HPDE6-E6E7 (cell line): ENCODE measurements at regions not wholly inside any gene's neighbourhood (a gene's known extent, or its start where the extent isn't known, plus 50 kb on each side); places are given as distances from the start of the nearest gene placed in this dataset.

Source experiments
- DNase-seq: peaks from one replicate; pipeline ENCODE4 v3.0.0; 2011; ENCODE audit warnings: missing footprints; ENCODE audit errors: extremely low spot score

DNA sequence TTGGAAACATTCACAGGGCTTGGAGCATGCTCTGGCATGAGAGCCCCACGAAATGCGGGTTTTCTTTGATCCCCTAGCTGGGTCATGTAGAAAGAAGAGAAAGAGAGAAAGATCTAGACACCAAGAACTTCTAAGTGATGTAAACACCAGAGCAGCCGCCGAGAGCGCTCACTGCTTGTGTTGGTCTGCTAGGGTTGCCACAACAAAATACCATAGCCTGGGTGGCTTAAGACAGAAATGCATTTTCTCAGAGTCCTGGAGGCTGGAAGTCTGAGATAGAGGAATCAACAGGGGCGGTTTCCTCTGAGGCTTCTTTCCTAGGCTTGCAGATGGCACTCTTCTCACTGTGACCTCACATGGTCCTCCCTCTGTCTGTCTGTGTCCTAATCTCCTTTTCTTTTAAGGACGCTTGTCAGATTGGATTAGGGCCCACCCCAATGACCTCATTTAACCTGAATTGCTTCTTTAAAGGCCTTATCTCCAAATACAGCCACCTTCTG is 139.5 kb downstream of the CYLD start:
- DNase-seq: no peak

- DNase-seq: no peak
Observed at GRCh38 chr16:50880926-50881325, 139.0 kb downstream of the CYLD start.

- DNase-seq: no peak
Observed at GRCh38 chr16:50879873-50880695, 138.2 kb downstream of the CYLD start.

GRCh38 chr16:50878966-50879615 is 137.2 kb downstream of the CYLD start:
- no peak for DNase-seq

DNA sequence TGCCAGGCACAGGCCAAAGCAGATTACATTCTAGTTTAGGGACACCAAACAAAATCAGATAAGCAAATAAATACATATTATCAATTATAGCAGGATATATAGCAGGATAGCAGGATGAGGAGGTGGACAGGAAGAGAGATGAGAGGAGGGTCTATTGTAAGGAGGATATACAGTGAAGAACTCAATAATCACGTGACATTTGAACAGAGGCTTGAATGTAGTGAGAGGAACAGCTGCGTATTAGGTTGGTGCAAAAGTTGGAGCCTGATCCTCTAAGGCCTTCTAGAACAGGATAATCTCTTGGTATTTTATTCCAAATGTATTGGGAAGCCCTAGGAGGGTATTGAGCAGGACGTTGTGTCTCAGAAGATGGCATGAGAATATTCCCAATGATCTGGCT is 136.7 kb downstream of the CYLD start:
- DNase-seq: no peak

GRCh38 chr16:50876263-50876662 is 134.4 kb downstream of the CYLD start:
- no peak for DNase-seq

DNA sequence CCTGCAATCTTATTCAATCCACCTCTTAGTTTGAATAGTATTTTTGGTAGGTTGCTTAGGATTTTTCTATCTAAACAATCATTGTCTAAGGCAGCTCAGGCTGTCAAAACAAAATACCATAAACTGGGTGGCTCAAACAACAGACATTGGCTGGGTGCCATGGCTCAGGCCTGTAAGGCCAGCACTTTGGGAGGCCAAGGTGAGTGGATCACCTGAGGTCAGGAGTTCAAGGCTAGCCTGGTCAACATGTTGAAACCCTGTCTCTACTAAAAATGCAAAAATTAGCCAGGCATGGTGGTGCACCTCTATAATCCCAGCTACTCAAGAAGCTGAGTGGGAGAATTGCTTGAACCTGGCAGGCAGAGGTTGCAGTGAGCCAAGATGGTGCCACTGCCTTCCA is 126.7 kb downstream of the CYLD start:
- DNase-seq: no peak

- DNase-seq: no peak
Observed at GRCh38 chr16:50866806-50867205, 124.9 kb downstream of the CYLD start.

GRCh38 chr16:50864386-50864785 is 122.5 kb downstream of the CYLD start:
- no peak for DNase-seq

DNA sequence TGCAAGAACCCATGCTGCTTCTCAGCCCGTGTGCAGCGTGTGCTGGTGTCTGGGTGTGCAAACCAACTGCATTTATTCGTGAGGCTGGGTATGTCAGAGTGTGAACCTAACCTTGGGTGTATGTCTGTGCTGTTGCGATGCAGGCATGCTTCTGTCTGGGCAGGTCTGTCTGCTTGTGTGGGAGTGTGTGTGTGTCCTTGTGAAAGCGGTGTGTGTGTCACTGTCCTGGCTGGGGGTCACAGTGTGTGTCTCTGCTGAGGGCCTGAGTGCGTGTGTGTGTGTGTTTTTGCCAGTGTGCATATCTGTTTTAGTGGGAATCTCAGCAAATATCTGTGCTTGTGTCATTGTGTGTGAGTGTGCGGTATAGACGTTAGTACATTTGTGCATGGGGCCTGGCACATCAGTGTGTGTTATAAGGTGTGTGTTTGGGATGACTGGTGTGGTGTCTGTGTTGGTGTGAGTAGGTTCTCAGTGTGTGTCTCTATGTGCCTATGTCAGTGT is 121.8 kb downstream of the CYLD start:
- DNase-seq: no peak

- DNase-seq: no peak
Observed at GRCh38 chr16:50862818-50863643, 121.1 kb downstream of the CYLD start.

DNA sequence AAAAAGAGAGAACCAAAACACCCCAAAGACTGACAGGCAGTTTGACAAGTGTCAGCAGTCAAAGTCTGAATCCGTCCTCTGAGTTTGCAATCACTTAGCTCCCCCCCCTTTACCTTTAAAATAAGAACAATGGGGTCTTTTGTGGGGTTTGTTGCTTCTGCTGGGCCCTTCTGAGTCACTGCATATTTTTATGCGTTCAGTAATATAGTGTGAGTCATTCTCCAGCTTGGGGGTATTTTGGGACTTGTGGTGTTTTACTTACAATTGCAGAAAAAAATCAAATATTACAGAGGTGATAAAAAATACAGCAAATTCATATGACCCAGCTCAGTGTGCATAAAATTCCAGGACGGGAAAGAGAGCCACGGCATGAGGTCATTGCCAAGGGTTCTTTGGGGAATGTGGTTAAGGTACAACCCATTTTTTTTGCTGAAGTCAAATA is 120.1 kb downstream of the CYLD start:
- peak; percentile 72 for DNase-seq

GRCh38 chr16:50861451-50861850 is 119.6 kb downstream of the CYLD start:
- no peak for DNase-seq

- no peak for DNase-seq
Observed at GRCh38 chr16:50859628-50860360, 117.9 kb downstream of the CYLD start.

DNA sequence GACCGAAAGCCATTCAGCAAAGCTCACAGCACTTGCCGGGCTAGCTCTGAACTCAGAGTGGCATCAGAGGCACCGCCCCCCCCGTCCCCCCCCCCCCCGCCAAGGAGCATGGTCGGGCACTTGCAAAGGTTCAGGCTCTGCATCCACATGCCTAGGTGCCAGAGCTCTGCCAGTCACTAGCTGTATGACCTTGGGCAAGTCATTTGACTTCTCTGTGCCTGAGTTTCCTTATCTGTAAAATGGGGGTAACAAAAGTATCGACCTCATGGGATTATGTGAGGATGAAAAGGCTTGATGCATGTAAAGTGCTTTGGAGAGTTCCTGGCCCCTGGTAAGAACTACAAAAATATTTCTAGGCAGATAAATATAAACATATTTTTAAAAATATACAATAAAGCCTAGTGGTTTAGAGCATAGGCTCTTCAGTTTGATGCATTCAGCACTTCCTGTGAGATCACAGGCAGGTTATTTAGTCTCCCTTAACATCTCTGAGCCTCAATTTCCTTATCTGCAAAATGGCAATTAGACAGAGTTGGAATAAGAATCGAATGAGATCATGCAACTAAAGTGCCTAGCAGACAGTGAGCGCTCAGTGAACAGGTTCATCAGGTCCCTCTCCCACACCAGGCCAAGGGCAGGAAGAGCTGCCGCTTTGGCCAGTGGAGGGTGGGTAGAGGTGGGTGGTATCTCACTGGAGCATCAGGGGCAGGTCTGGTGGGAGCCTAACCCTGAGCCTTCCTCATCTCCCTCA is 117.2 kb downstream of the CYLD start:
- no peak for DNase-seq

DNA sequence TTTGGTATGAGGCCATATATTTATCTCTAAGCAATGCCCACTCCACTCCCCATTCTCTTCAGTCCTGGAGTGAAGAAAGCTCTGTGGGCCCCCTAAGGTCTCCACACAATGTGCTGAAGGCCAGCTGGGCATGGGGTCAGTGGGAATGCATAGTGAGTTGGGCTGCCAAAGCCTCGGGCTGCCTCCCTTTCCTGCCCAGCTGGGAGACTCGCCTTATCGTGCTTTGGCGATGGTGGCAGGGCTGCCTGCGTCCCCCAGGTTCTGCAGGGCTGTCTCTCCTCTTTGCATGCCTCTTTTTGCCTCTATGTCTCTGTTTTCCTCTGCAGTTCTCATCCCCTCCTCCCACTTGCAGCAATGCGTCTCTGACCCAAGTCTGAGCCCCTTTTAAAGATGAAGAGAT is 116.5 kb downstream of the CYLD start:
- no peak for DNase-seq

GRCh38 chr16:50857881-50858280 is 116.0 kb downstream of the CYLD start:
- no peak for DNase-seq

DNA sequence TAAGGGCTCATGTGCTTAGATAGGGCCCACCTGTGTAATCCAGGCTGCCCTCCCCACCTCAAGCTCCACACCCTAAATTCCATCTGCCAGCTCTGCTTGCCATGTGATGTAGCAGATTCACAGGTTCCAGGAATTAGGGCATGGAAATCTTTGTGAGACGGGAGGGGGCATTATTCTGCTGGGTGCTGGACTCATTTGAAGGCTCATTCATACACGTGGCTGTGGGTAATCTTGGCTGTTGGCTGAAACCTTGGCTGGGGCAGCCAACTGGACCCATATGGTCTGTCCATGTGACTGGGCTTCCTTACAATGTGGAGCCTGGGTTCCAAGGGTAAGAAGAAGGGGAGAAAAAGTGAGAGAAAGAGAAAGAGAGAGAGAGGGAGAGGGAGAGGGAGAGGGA is 115.1 kb downstream of the CYLD start:
- DNase-seq: no peak

DNA sequence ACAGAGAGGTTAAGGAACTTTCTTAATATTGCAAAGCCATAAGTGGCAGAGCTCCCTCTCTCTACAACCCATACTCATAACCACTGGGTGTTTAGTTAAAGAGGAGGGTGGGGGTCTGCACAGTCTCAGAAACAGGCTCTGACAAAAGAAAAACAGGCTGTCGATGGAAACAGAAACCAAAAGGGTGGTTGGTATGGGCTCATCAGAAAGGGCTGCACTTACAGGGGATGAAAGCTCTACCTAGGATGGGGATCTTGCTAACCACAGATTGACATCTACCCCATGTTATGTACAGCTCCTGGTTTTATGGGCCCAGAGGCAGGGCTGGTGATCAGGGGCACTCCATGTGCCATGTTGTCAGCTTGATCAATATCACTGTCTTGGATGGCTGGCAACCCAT is 111.4 kb downstream of the CYLD start:
- no peak for DNase-seq
